Endothelial cell of umbilical vein (primary cell): ENCODE measurements at regions not wholly inside any gene's neighbourhood (a gene's known extent, or its start where the extent isn't known, plus 50 kb on each side); places are given as distances from the start of the nearest gene placed in this dataset.

ENCODE experiments used
- BruUV-seq: library from RNA; stranded (reverse); fragments of 400-500 nt; replicated peaks from 2 replicates; lab custom pipeline; 2021; lab: Mats Ljungman, UMichigan
- CTCF ChIA-PET: fragments of 300-600, 350-600 bp; sonication (Branson Sonifier 250); formaldehyde crosslinking; loops from one replicate; lab custom pipeline; 2021; ENCODE audit warnings: antibody characterized with exemption, inconsistent platforms; lab: Charles Lee
- POLR2A ChIA-PET: fragments of 300-600, 350-600 bp; sonication (Branson Sonifier 250); formaldehyde crosslinking; loops from one replicate; lab custom pipeline; 2021; ENCODE audit warnings: antibody characterized with exemption, inconsistent platforms; lab: Charles Lee
- DNase-seq: peaks from one replicate; pipeline ENCODE4 v3.0.0-alpha.2; 2011; ENCODE audit warnings: low read depth, low spot score
- FAIRE-seq: peaks from 2 replicates; lab custom pipeline; 2011; peaks lifted over from hg19 to GRCh38; lab: Jason Lieb, UNC
- H2AFZ ChIP-seq: 2 replicates; pipeline ENCODE4 v1.6.0; 2012; ENCODE audit warnings: low read depth, low read length, control low read depth, inconsistent platforms
- H3K27ac ChIP-seq: 2 replicates; pipeline ENCODE4 v1.5.1; 2011; ENCODE audit warnings: low read depth, mild to moderate bottlenecking, control low read depth, low read length, moderate library complexity; ENCODE audit not compliant: insufficient read depth
- H3K27me3 ChIP-seq, 2 experiments: 2 replicates each; pipeline versions ENCODE4 v1.6.0 to v1.6.1; 2011; ENCODE audit warnings: low read length in 2 of 2, mixed read lengths in 1 of 2; ENCODE audit not compliant: control insufficient read depth in 2 of 2, insufficient read depth in 2 of 2
- H3K36me3 ChIP-seq, 2 experiments: 2 replicates in 1 of 2; 3 replicates in 1 of 2; pipeline ENCODE4 v1.5.1; 2011; ENCODE audit warnings: low read length in 2 of 2, mild to moderate bottlenecking in 1 of 2, moderate library complexity in 1 of 2; ENCODE audit not compliant: control insufficient read depth in 2 of 2, insufficient read depth in 2 of 2; ENCODE audit errors: extremely low read depth in 1 of 2
- H3K4me1 ChIP-seq: 3 replicates; pipeline ENCODE4 v1.5.1; 2011; ENCODE audit warnings: mild to moderate bottlenecking, low read length; ENCODE audit not compliant: control insufficient read depth, insufficient read depth; ENCODE audit errors: extremely low read depth
- H3K4me2 ChIP-seq: 2 replicates; pipeline ENCODE4 v1.6.1; 2011; ENCODE audit warnings: low read length, control low read depth, mixed read lengths; ENCODE audit not compliant: insufficient read depth
- H3K4me3 ChIP-seq, 3 experiments: fragments of 200-600 bp in 1 of 3; sonication (generic), shearing (Covaris generic) in 1 of 3; replicated peaks in 1 of 3; 2 replicates each; pipeline ENCODE4 v1.5.1; 2011 to 2016; ENCODE audit warnings: control low read depth in 3 of 3, low read length in 3 of 3, mild to moderate bottlenecking in 2 of 3, inconsistent platforms in 1 of 3, low read depth in 1 of 3, moderate library complexity in 1 of 3; ENCODE audit not compliant: insufficient read depth in 1 of 3
- H3K79me2 ChIP-seq: 2 replicates; pipeline ENCODE4 v1.6.0; 2012; ENCODE audit warnings: low read length, inconsistent platforms; ENCODE audit not compliant: control insufficient read depth, insufficient read depth
- H3K9ac ChIP-seq: replicated peaks from 2 replicates; pipeline ENCODE3; 2011; ENCODE audit warnings: low read length, control low read depth; ENCODE audit not compliant: insufficient read depth; ENCODE audit errors: extremely low read depth
- H3K9me1 ChIP-seq: replicated peaks from 3 replicates; pipeline ENCODE4 v1.6.0; 2011; ENCODE audit warnings: mild to moderate bottlenecking, low read length; ENCODE audit not compliant: control insufficient read depth, insufficient read depth; ENCODE audit errors: extremely low read depth
- H3K9me3 ChIP-seq: replicated peaks from 2 replicates; pipeline ENCODE4 v1.5.1; 2012; ENCODE audit warnings: low read length, inconsistent platforms; ENCODE audit not compliant: control insufficient read depth, insufficient read depth
- H4K20me1 ChIP-seq: replicated peaks from 2 replicates; pipeline ENCODE3; 2011; ENCODE audit warnings: mild to moderate bottlenecking, low read length; ENCODE audit not compliant: control insufficient read depth, insufficient read depth; ENCODE audit errors: extremely low read depth
- CTCF ChIP-seq, 2 donors: IDR thresholded peaks; 1 replicate in 1 of 2; 2 replicates in 1 of 2; pipeline ENCODE4 v1.5.1; 2011; ENCODE audit warnings: low read length in 2 of 2, mild to moderate bottlenecking in 2 of 2, moderate library complexity in 2 of 2, control low read depth in 1 of 2, inconsistent platforms in 1 of 2, low read depth in 1 of 2; ENCODE audit not compliant: insufficient read depth in 1 of 2; ENCODE audit errors: extremely low read depth in 1 of 2
- EZH2 ChIP-seq: IDR thresholded peaks from 2 replicates; pipeline ENCODE4 v1.6.1; 2012; ENCODE audit warnings: borderline replicate concordance, low read depth, mild to moderate bottlenecking, moderate library complexity, low read length, inconsistent platforms; ENCODE audit not compliant: severe bottlenecking
- FOS ChIP-seq: IDR thresholded peaks from 2 replicates; pipeline ENCODE4 v1.6.1; 2011; ENCODE audit warnings: mild to moderate bottlenecking, low read length, moderate library complexity, borderline replicate concordance; ENCODE audit not compliant: insufficient read depth
- GATA2 ChIP-seq: IDR thresholded peaks from 2 replicates; pipeline ENCODE4 v1.7.0; 2011; ENCODE audit warnings: low read depth, mild to moderate bottlenecking, moderate library complexity, mixed read lengths, low read length; ENCODE audit not compliant: insufficient read length, insufficient read depth
- JUN ChIP-seq: IDR thresholded peaks from 2 replicates; pipeline ENCODE4 v1.6.1; 2011; ENCODE audit warnings: borderline replicate concordance, low read depth; ENCODE audit not compliant: insufficient read length, insufficient read depth
- MAX ChIP-seq: IDR thresholded peaks from 2 replicates; pipeline ENCODE4 v1.6.1; 2011; ENCODE audit not compliant: insufficient read depth, insufficient read length
- MYC ChIP-seq: IDR thresholded peaks from one replicate; pipeline ENCODE4 v1.6.1; 2011; ENCODE audit warnings: mild to moderate bottlenecking, low read depth, low read length
- POLR2A ChIP-seq: IDR thresholded peaks from 2 replicates; pipeline ENCODE4 v1.6.1; 2012; ENCODE audit warnings: low read depth, mild to moderate bottlenecking, control low read depth, low read length
- POLR2AphosphoS5 ChIP-seq: IDR thresholded peaks from 2 replicates; pipeline ENCODE4 v1.6.1; 2012; ENCODE audit warnings: low read depth, mild to moderate bottlenecking, control low read depth, low read length, moderate library complexity; ENCODE audit not compliant: insufficient read depth
- dilution Hi-C: fragments of 300-500 bp; cut with MboI; formaldehyde crosslinking; loops from one replicate; pipeline ENCODE4 v1.15.0; 2019; ENCODE audit warnings: low sequenced_read_pairs; ENCODE audit not compliant: extremely low pct_ligation_motif_present
- intact Hi-C: fragments of 100-400 bp; cut with micrococcal nuclease; formaldehyde crosslinking; loops from one replicate; pipeline ENCODE4 v1.10.0; 2022

- no peaks in the 10 kb centered on the region for H3K79me2 ChIP-seq
- TF ChIP-seq EZH2 (no peak), MAX (no peak), GATA2 (no peak), FOS (no peak), POLR2A (no peak), POLR2AphosphoS5 (no peak), MYC (no peak), JUN (no peak), CTCF (IDR thresholded peaks at IDR 0.05; ENCODE audit: extremely low read depth in 1 of 2, insufficient read depth in 1 of 2, low read depth in 1 of 2, low read length in 2 of 2) (no peak)
- no peaks in the 10 kb centered on the region for H3K36me3 ChIP-seq
- peaks cover 34 to 44% of the 10 kb centered on the region in 2 experiments for H3K27me3 ChIP-seq
- ChIA-PET CTCF (interaction anchor here (1.2 to 2.1 kb wide), 2 partner anchors 26 to 553 kb away, joined by 3 to 7 read pairs; no protein-coding TSS in a partner anchor), POLR2A (no interaction called here)
- H3K4me1 ChIP-seq = no peaks in the 10 kb centered on the region
- intact Hi-C loops (no loop called here), dilution Hi-C loops (no loop called here)
- H3K4me3 ChIP-seq = no peak overlapping the region
- BruUV-seq = no TSS peak
- no peaks in the 10 kb centered on the region for H3K9me1 ChIP-seq
- DNase-seq (no peak), FAIRE-seq (no peak)
- no peak overlapping the region for H2AFZ ChIP-seq
- no peak overlapping the region for H3K4me2 ChIP-seq
- no peak overlapping the region for H3K27ac ChIP-seq
- no peaks in the 10 kb centered on the region for H3K9me3 ChIP-seq
- H3K9ac ChIP-seq = no peak overlapping the region
- no peaks in the 10 kb centered on the region for H4K20me1 ChIP-seq
Measured at GRCh38 chr4:53680598-53680997, 89.3 kb upstream of the LNX1 start.
